ENCODE measurements at regions not wholly inside any gene's neighbourhood (a gene's known extent, or its start where the extent isn't known, plus 50 kb on each side); places are given as distances from the start of the nearest gene placed in this dataset.
"Not testable (repeated sequence)": the region's sequence is repeated elsewhere in the genome, so short reads cannot be mapped to it uniquely, and the experiment has no call there.

DNA sequence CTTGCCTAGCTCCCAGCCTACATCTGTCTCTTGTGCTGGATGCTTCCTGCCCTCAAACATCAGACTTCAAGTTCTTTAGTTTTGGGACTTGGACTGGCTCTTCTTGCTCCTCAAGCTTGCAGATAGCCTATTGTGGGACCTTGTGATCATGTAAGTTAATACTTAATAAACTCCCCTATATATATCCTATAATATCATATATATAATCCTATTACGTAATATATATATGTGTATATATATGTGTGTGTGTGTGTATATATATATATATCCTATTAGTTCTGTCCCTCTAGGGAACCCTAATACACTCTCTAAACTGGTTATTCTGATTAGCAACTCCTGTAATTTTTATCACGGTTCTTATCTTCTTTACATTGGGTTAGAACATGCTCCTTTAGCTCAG is 274.9 kb upstream of the USP25 start:
- in situ Hi-C loops (cut with MboI; ENCODE audit: low sequenced_read_pairs), result not testable (repeated sequence)

DNA sequence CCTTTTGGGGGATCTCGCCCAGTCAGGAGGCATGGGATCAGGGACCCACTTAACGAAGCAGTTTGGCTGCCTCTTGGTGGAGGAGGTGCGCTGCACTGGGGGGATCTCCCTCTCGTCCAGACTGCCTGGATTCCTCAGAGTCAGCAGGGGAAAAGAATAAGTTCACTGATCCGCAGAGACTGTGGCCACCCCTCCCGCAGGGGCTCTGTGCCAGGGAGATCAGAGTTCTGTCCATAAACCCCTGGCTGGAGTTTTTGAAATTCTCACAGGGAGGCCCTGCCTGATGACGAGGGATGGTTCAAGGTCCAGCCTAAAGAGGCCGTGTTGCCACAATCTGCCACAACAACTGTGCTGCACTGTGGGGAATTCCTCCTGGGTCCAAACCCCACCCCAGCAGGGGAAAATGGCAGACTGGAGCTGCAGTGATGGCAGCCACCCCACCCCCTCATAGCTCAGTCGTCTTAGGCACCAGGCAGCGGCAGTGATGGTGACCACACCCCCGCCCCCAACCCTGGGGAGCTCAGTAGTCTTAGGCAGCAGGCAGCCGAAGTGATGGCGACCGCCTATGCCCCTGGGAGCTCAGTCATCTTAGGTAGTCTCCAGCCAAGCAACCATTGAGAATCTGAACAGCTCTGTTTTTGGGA is 273.8 kb upstream of the USP25 start:
- in situ Hi-C loops (cut with MboI; ENCODE audit: low sequenced_read_pairs), result no loop called here

DNA sequence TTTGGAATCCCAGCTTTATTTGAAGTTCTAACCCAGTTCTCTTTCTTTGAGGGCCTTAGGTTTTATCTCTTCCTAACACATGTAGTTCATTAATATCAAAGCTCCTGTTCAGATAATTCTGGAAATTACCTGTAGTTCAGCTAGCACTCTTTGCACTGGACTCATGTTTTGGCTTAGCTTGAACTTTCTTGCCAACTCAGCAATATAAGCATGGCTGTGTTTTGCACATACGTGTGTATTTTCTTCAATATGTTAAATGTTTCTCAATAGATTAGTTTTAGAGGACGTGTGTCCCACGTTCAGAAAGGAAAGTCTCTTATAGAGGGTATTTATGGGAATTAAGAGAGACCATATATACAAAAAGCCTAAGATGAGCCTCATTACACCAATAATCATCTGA is 271.8 kb upstream of the USP25 start:
- in situ Hi-C loops (cut with MboI; ENCODE audit: low sequenced_read_pairs), result no loop called here

DNA sequence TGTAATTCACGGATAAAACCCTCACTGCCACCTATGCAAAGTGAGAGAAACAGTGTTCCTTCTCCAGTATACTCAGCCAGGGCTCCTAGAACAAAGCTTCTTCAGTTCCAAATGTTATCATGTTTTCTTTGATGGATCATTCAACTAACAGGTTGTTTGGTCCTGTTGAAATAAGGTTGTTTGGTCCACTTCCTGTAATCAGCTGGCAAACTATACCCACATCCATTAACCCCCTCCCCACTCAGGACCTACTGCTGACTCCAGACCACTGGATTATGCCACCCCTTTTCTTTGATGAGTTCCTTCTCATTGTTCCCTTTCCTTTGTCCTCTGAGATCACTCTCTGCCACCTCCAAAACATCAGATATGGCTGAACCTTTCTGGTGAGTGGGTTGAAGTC is 267.7 kb upstream of the USP25 start:
- in situ Hi-C loops (cut with MboI; ENCODE audit: low sequenced_read_pairs), result no loop called here

DNA sequence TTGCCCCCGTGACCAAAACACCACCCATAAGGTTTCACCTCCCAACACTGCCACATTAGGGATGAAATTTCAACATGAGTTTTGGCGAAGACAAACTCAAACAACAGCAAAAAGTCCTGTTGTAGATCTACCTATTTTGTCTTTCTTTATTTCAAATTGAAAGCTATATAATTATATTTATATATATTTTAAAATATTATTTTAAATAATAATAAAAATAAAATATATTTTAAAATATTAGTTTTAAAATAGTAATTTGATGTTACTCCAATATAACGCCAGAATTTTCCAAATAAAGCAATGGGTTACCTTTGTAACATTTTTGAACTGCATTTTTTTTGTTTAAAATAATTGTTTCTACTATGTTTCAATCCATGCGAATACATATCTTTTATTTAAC is 263.5 kb upstream of the USP25 start:
- in situ Hi-C loops (cut with MboI; ENCODE audit: low sequenced_read_pairs), result no loop called here

DNA sequence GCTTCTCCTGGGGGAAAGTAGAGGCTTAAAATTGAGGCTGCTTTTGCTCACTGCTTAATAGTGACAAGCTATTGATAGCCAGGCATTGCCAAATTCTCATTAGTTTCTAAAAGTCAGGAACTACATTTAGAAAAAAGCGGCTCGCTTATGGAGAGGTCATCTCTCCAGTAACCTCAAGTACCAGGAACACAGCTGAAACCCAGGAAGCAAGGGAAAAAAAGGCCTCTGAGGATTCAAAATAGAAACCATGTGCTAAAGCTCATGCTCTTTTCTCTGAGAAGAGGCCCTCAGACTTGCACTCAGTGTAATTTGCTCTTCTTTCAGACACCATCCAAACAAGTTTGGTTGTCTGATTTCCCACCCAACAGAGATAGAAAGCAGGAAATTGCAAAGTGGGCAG is 261.4 kb upstream of the USP25 start:
- in situ Hi-C loops (cut with MboI; ENCODE audit: low sequenced_read_pairs), result no loop called here

DNA sequence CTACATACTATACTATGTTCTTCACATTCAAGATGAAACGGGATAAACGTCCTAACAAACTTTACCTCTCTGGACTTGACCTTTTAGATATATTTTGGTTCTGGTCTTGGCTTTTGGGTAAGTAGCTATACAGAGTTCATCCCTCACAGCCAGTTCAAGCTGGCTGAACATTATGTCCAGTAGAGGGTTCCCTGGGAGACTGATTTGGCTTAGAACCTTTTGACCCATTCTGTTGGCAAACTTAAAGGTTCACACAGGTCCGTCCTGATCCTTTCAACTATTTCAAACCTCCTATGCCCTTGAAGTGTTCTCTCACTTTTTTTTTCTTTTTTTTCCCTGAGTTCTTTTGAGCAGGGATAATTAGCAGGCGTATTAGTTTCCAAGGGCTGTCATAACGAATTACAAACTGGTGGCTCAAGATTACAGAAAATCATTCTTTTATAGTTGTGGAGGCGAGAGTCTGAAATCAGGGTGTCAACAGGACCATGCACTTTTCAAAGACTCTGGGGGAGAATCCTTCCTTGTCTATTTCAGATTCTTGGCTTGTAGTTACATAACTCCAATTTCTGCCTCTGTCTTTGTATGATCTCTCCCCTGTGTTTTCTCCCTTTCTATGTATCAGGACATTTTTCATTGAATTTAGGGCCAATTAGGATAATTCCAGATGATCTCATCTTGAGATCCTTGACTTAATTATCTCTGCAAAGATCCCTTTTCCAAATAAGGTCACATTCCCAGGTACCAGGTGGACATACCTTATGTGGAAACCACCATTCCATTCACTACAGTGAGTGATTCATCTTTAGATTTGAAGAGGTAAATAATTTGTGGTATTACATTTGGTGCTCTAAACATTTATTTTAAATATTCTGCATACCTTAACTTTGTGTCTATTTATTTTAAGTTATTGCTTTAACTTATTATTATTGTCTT is 257.4 kb upstream of the USP25 start:
- in situ Hi-C loops (cut with MboI; ENCODE audit: low sequenced_read_pairs), result no loop called here

DNA sequence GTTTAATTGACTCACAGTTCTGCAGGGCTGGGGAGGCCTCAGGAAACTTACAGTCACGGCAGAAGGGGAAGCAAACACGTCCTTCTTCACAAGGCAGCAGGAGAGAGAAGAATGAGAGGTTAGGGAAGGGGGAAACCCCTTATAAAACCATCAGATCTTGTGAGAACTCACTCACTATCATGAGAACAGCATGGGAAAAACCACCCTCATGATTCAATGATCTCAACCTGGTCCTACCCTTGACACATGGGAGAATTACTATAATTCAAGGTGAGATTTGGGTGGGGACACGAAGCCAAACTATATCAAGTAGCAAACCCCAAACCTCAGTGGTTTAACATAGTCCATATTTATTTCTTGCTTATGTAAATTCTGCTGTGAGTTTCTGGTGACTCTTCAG is 252.0 kb upstream of the USP25 start:
- in situ Hi-C loops (cut with MboI; ENCODE audit: low sequenced_read_pairs), result loop anchor here (25.0 kb wide), 2 partner anchors 1040 to 1215 kb away; no protein-coding TSS in a partner anchor

DNA sequence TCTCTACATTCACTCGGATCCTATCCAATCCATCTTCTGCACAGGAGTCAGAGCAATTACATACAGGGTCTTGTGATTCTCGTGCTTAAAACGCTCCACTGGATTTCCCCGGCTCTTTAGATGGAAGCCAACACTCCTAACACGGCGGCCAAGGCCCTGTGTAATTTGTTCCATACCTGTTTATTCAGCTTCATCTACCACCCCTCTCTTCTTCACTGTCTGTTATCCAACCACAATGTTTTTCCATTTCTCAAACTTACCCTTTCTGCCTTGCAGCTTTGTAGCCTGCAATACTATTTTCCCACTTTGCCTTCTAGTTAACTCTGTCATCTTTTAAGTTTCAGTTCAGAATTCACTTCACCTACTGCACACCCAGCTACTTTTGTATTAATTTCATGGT is 249.6 kb upstream of the USP25 start:
- in situ Hi-C loops (cut with MboI; ENCODE audit: low sequenced_read_pairs), result loop anchor here (25.0 kb wide), 2 partner anchors 1043 to 1218 kb away; no protein-coding TSS in a partner anchor

DNA sequence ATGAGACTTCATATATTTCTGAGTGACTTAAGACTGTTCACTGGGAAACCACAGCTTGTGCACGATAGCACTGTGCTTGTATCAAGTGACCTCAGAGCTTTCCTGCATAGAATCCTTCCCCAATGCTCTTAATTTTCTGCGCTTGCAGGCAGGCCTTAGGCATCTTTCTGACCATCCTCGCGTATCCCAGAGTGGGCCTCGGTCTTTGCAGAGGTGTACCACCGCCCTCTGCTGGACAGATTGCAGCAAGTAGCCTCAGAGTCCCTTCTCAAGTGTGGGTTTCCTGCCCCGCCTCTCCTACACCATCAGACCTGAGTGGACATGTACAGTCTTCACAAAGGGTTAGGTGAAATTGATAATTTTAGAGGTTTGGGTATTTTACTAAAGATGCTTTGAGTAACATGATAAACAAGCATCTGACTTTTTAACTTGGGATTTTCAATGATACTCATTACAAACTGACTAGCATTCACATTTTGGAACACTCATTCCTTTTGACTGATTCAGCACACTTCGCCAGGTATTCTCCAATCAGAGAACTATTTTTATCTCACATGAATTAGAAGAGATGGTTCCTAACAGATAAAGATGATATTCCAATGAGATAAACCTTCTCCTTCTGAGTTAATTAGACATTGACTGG is 246.5 kb upstream of the USP25 start:
- in situ Hi-C loops (cut with MboI; ENCODE audit: low sequenced_read_pairs), result loop anchor here (25.0 kb wide), 2 partner anchors 1046 to 1221 kb away; no protein-coding TSS in a partner anchor

DNA sequence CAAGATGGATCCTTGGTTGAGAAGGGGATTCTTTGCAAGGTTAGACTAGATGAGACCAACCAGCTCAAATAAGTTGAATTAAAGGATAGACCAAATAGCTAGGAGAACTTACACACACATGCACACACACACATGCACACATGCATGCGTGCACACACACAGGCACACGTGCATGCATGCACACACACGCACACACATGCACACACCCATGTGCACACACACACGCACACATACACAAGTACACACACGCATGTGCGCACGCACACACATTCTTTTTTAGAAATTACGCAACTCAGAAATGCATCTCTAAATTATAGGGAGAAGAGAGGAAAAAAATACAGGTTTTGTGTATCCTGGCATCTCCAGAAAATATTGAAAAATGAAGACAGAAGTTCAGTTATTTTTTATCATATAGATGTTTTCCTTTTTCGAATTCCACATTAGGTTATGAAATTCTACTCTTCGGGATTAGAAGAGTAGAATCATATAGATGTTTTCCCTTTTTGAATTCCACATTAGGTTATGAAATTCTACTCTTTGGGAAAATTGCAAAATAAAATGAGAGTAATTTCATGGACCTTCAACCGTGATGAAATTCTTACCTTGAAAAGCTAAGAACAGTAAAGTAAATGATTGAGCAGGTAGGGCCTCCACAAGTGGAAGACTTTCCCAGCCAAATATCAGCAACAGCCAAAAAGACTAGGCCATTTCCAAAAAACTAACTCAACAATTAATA is 243.2 kb upstream of the USP25 start:
- in situ Hi-C loops (cut with MboI; ENCODE audit: low sequenced_read_pairs), result loop anchor here (25.0 kb wide), 2 partner anchors 1049 to 1224 kb away; no protein-coding TSS in a partner anchor

DNA sequence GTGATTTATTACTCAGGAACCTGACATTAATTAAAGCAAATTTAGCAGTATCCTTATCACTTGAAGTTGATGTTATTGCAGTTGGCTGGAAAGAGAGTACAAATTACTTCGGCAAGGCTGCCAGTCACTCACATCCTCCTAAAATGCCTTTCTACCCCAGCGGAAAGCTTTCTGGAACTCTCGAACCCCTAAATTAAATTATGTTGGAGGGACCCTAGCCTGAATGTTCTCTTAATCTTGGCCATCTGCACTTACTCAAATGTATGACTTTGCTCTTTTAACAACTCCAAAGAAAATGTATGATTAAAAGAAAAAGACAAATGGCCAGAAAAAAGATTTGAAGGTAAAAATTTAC is 242.6 kb upstream of the USP25 start:
- in situ Hi-C loops (cut with MboI; ENCODE audit: low sequenced_read_pairs), result loop anchor here (25.0 kb wide), 2 partner anchors 1050 to 1225 kb away; no protein-coding TSS in a partner anchor

DNA sequence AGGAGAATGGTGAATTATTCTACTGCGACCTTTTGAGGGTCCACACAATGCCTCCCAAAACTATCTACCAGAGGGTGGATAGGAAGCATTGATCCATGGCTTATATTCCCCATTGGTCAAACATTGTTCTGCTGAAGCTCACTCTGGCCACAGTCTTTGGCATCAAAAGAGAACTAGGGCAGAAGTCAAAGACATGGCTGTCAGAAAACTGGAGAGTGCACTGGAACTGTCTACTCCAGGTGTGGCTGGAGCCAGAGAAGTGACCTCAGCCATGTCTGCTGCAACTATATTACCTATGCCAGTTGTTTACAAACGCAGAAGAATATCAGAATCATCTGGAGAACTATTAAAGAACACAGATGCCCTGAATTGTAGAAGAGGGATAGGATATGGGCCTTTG is 238.7 kb upstream of the USP25 start:
- in situ Hi-C loops (cut with MboI; ENCODE audit: low sequenced_read_pairs), result loop anchor here (25.0 kb wide), 2 partner anchors 1054 to 1229 kb away; no protein-coding TSS in a partner anchor

DNA sequence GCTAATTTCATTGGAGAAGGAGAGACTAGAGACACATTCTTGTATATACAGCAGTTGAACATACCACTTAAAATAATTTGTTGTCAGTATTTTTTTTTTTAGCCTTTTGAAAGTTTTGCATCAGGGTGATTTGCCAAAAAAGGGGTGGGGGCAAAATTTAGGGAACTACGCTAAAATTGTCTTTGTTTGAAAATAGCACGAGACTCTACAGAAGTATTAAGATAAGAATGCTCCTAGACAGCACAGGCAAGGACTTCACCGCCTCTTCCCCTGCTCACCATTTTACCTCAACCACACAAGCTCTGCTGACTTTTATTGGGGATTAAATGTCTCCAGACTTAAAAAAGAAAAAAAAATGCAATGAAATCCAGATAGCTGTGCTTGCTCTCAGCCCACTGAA is 236.1 kb upstream of the USP25 start:
- in situ Hi-C loops (cut with MboI; ENCODE audit: low sequenced_read_pairs), result loop anchor here (25.0 kb wide), 2 partner anchors 1056 to 1231 kb away; no protein-coding TSS in a partner anchor

DNA sequence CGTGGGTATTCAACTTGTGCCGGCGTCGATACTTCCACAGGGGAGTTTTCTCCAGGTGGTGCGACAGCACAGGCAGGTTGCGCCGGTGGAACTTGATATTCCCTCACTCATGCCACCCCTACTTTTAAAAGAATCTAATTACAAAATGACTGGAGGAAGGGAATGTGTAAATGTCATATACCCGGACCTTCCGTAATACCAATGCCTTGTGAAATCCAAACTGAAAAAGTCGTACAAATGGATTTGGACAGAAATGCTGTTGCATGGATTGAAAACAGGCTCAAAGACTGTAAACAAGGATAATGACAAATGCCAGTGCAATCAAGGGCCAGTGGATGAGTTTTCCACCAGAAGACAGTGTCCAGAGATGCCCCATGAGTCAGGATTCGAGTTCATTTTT is 235.3 kb upstream of the USP25 start:
- in situ Hi-C loops (cut with MboI; ENCODE audit: low sequenced_read_pairs), result loop anchor here (25.0 kb wide), 2 partner anchors 1057 to 1232 kb away; no protein-coding TSS in a partner anchor

DNA sequence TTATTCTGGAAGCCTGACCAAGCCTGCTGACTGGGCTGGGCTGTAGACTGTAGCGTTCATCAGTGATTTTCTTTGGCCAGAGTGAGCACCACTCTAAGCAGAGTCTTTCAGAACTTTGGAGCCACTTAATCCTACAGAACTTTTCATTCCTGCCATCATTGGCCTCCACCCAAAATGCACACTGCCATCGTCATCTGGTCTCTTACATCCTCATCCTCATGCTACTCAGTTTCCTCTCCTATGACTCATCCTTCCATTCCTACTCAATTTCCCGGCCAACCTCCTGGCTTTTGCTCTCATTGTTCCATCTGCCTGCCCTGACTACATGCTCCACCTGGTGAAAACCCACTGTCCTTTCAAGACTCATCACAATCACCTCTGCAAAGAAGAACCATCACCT is 233.8 kb upstream of the USP25 start:
- in situ Hi-C loops (cut with MboI; ENCODE audit: low sequenced_read_pairs), result loop anchor here (25.0 kb wide), 2 partner anchors 1059 to 1234 kb away; no protein-coding TSS in a partner anchor

DNA sequence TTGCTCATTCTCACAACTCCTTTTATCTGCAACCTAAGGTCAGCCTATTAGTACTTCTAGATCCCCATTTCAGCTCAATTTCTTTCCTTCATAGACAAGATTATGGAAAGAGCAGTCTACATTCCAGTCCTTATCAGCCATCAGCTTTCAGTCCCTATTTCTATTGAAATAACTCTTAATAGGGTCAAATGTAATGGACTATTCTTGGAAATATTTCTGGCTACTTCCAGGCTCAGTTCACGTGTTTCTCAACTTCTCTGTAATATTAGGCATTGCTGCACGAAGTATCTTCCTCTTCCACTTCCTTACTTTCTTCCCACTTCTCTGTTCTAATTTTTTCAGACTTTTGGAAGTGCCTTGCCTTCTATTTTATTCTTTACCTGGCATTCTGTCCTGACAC is 232.9 kb upstream of the USP25 start:
- in situ Hi-C loops (cut with MboI; ENCODE audit: low sequenced_read_pairs), result loop anchor here (25.0 kb wide), 2 partner anchors 1060 to 1235 kb away; no protein-coding TSS in a partner anchor

DNA sequence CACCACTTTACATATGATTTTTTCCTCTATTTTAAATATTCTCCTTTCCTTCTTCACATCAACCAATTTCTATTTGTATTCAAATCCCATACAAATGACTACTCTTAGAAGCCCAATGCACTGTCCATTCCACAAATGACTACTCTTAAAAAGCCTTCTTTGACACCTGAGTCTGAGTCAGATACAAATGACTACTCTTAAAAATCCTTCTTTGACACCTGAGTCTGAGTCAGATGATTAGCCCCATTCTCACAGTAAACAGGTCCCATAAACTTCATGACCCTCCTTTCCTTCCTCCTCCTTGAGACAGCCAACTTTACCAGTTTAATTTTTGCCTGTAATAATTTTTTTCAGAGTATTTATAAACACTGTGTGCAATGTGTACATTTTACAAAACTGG is 231.3 kb upstream of the USP25 start:
- in situ Hi-C loops (cut with MboI; ENCODE audit: low sequenced_read_pairs), result loop anchor here (25.0 kb wide), 2 partner anchors 1061 to 1236 kb away; no protein-coding TSS in a partner anchor

DNA sequence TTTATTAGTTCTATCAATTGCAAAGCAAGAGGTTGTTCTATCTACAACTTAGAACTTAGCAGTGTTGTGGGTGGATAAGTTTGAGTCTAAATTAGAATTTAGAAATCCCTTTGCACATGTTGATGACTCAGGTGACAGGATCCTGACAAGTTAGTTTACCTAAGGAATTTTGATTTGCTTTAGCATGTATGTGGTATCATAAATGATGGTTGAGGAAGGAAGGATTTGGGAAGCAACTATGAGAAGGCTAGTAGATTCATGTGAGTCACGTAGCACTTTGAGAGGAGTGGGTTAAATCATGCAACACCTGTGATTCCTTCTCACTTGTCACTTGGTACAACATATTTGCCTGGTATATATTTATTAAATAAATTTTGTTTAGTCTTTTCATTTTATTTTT is 223.7 kb upstream of the USP25 start:
- in situ Hi-C loops (cut with MboI; ENCODE audit: low sequenced_read_pairs), result no loop called here

DNA sequence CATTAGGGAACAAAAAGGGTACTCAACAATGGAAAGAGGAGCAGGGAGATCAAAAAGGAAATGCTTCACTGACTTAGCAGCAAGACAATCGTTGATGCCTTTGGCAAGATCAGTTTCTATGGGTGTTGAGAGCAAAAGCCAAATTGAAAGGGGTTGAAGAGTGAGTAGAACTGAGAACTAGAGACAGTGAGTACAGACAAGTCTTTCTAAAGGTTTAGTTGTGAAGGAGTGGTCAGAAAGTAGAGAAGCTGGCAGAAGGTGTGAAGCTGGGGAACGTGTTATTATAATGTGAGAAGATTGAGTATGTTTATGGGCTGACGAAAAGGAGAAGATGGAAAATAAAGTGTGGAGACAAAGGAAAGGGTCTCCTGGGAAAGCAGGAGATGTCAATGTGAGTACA is 221.2 kb upstream of the USP25 start:
- in situ Hi-C loops (cut with MboI; ENCODE audit: low sequenced_read_pairs), result no loop called here

All from HL-60/S4 treated with retinoic acid at 250 ng/mL for 4 days and 3 days (cell line).